GM23338 (cell line): ENCODE measurements at regions not wholly inside any gene's neighbourhood (a gene's known extent, or its start where the extent isn't known, plus 50 kb on each side); places are given as distances from the start of the nearest gene placed in this dataset.

Experiments
- ATAC-seq: fragments of 200-7000 bp; cut with Tn5 transposase; 3 replicates; pipeline ENCODE4 v1.9.1; 2020
- DNase-seq: peaks from one replicate; pipeline ENCODE4 v3.0.0-alpha.2; 2015; ENCODE audit warnings: low spot score
- H2AFZ ChIP-seq: fragments of 200-600 bp; sonication (generic); 2 replicates; pipeline ENCODE4 v1.8.0; 2016; ENCODE audit warnings: antibody characterized with exemption, mild to moderate bottlenecking, moderate library complexity
- H3F3A ChIP-seq: fragments of 200-600 bp; sonication (generic); replicated peaks from 2 replicates; pipeline ENCODE4 v1.8.0; 2017; ENCODE audit warnings: antibody characterized with exemption, mixed run types, low read depth
- H3K27ac ChIP-seq: fragments of 200-600 bp; sonication (generic); 2 replicates; pipeline ENCODE4 v1.6.1; 2016; ENCODE audit warnings: low read depth
- H3K27me3 ChIP-seq: fragments of 200-600 bp; sonication (generic); 2 replicates; pipeline ENCODE4 v1.8.0; 2016; ENCODE audit warnings: mild to moderate bottlenecking, mixed run types, moderate library complexity; ENCODE audit not compliant: insufficient read depth
- H3K36me3 ChIP-seq: fragments of 200-600 bp; sonication (generic); 2 replicates; pipeline ENCODE4 v1.8.0; 2016; ENCODE audit warnings: mild to moderate bottlenecking; ENCODE audit not compliant: insufficient read depth
- H3K4me1 ChIP-seq: fragments of 200-600 bp; sonication (generic); 2 replicates; pipeline ENCODE4 v1.8.0; 2016; ENCODE audit warnings: mild to moderate bottlenecking, moderate library complexity; ENCODE audit not compliant: insufficient read depth
- H3K4me2 ChIP-seq: fragments of 200-600 bp; sonication (generic); 2 replicates; pipeline ENCODE4 v1.7.1; 2017; ENCODE audit warnings: mixed run types
- H3K4me3 ChIP-seq: fragments of 200-600 bp; sonication (generic); 2 replicates; pipeline ENCODE4 v1.6.1; 2016; ENCODE audit warnings: mixed run types
- H3K79me2 ChIP-seq: fragments of 200-600 bp; sonication (generic); replicated peaks from 2 replicates; pipeline ENCODE4 v1.8.0; 2017; ENCODE audit warnings: mild to moderate bottlenecking; ENCODE audit not compliant: insufficient read depth
- H3K9me2 ChIP-seq: fragments of 200-600 bp; sonication (generic); 2 replicates; pipeline ENCODE4 v1.8.0; 2017; ENCODE audit not compliant: insufficient read depth
- H4K20me1 ChIP-seq: fragments of 200-600 bp; sonication (generic); replicated peaks from 2 replicates; pipeline ENCODE4 v1.8.0; 2017; ENCODE audit warnings: mild to moderate bottlenecking; ENCODE audit not compliant: insufficient read depth
- H3K27ac Mint-ChIP-seq: 2 replicates; pipeline ENCODE4 v1.8.0; 2020; ENCODE audit warnings: inconsistent platforms, mild to moderate bottlenecking, moderate library complexity, mixed read lengths
- H3K27me3 Mint-ChIP-seq: 3 replicates; pipeline ENCODE4 v1.8.0; 2022; ENCODE audit warnings: low read depth, mild to moderate bottlenecking, moderate library complexity, mixed read lengths, inconsistent platforms; ENCODE audit not compliant: insufficient read depth, poor library complexity
- H3K36me3 Mint-ChIP-seq: 3 replicates; pipeline ENCODE4 v1.8.0; 2021; ENCODE audit warnings: low read depth, mild to moderate bottlenecking, inconsistent platforms, moderate library complexity, mixed read lengths
- H3K4me1 Mint-ChIP-seq: 3 replicates; pipeline ENCODE4 v1.8.0; 2020; ENCODE audit warnings: mild to moderate bottlenecking, inconsistent platforms, mixed read lengths
- H3K4me3 Mint-ChIP-seq: 3 replicates; pipeline ENCODE4 v1.8.0; 2021; ENCODE audit warnings: moderate library complexity, mild to moderate bottlenecking, inconsistent platforms, mixed read lengths
- H3K9me3 Mint-ChIP-seq: 3 replicates; pipeline ENCODE4 v1.8.0; 2020; ENCODE audit warnings: moderate library complexity, mild to moderate bottlenecking, inconsistent platforms, mixed read lengths
- CREB1 ChIP-seq: fragments of 250-450 bp; sonication (Bioruptor Pico); IDR thresholded peaks from 2 replicates; pipeline ENCODE4 v1.5.0; 2020; ENCODE audit warnings: low read depth, mild to moderate bottlenecking, moderate library complexity
- EZH2 ChIP-seq: fragments of 200-600 bp; sonication (generic); IDR thresholded peaks from one replicate; pipeline ENCODE4 v1.8.0; 2017; ENCODE audit warnings: antibody characterized with exemption, mild to moderate bottlenecking, low read depth; ENCODE audit not compliant: unreplicated experiment
- EZH2phosphoT487 ChIP-seq: fragments of 200-600 bp; sonication (generic); IDR thresholded peaks from one replicate; pipeline ENCODE4 v1.8.1; 2018; ENCODE audit warnings: antibody characterized with exemption; ENCODE audit not compliant: unreplicated experiment
- JUNB ChIP-seq: IDR thresholded peaks from one replicate; pipeline ENCODE4 v1.6.1; 2016; ENCODE audit warnings: antibody characterized with exemption; ENCODE audit not compliant: unreplicated experiment
- NANOG ChIP-seq: IDR thresholded peaks from 2 replicates; pipeline ENCODE4 v1.6.1; 2016; ENCODE audit warnings: antibody characterized with exemption, borderline replicate concordance
- POLR2AphosphoS5 ChIP-seq: IDR thresholded peaks from 2 replicates; pipeline ENCODE4 v1.6.1; 2016; ENCODE audit warnings: antibody characterized with exemption, low read depth
- STAT1 ChIP-seq: IDR thresholded peaks from one replicate; pipeline ENCODE4 v1.6.1; 2016; ENCODE audit warnings: antibody characterized with exemption; ENCODE audit not compliant: unreplicated experiment
- ZNF114 ChIP-seq: fragments of 250-450 bp; sonication (Bioruptor Pico); IDR thresholded peaks from 2 replicates; pipeline ENCODE4 v1.5.0; 2020; ENCODE audit warnings: mild to moderate bottlenecking, moderate library complexity
- ZNF331 ChIP-seq: fragments of 250-450 bp; sonication (Bioruptor Pico); IDR thresholded peaks from 2 replicates; pipeline ENCODE4 v1.5.0; 2020; ENCODE audit warnings: low read depth, mild to moderate bottlenecking, moderate library complexity
- TF ChIP-seq, protein P1 (sequence below), 2 experiments: fragments of 200-600 bp in 1 of 2; sonication (generic) in 1 of 2; conservative IDR thresholded peaks; 2 replicates each; pipeline versions ENCODE4 v1.5.1 to v1.6.1; 2016 to 2017; ENCODE audit warnings: antibody characterized with exemption in 2 of 2, low read depth in 2 of 2, mild to moderate bottlenecking in 2 of 2, moderate library complexity in 1 of 2
- TF ChIP-seq, protein P2 (sequence below): fragments of 250-450 bp; sonication (Bioruptor Pico); IDR thresholded peaks from 2 replicates; pipeline ENCODE4 v1.5.0; 2020; ENCODE audit warnings: mild to moderate bottlenecking, moderate library complexity
- TF ChIP-seq, protein P3 (sequence below): IDR thresholded peaks from 2 replicates; pipeline ENCODE4 v1.6.1; 2016; ENCODE audit warnings: antibody characterized with exemption
- TF ChIP-seq, protein P4 (sequence below): IDR thresholded peaks from one replicate; pipeline ENCODE4 v1.6.1; 2018; ENCODE audit warnings: antibody characterized with exemption; ENCODE audit not compliant: unreplicated experiment

DNA sequence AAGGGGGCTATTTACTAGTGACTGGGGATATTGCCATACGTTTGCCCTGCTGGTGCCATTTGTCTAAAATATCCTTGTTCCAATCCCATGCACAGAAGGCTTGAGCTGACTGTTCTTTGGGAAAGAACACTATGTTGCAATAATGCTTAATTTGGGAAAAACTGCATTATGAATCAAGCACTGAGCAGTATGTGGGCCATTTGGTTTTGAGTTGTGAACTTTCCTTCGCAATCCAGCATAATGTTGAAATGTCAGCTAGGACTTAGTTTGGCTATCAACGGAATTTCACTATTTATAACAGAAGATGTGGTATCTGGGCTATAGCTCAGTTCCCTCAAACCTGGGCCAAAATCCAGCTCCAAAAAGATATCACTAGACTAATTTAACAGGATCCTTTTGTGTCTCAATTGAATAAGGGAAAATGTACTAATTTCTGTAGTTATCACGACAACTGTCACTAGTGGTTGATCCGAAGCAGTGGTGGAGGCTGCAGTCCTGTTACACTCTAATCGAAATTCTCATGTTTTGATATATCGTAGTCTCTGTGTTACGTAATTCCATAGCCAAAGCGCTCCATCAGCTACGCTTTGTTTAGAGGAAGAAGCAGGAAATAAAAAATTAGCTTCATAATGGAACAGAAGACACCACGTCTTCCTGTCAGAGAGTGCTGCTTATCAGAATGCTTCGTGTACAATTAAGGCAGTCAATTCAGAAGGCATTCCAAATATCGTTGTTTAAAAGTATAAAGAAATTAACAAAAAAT is 686.8 kb upstream of the SALL3 start:
- Histone ChIP-seq H3K4me1 (no peaks in the 10 kb centered on the region), H3K4me2 (no peak overlapping the region), H3K9me2 (no peaks in the 10 kb centered on the region), H3K36me3 (no peaks in the 10 kb centered on the region; the same call in 1 of the 2 replicates), H3K27me3 (no peaks in the 10 kb centered on the region), H4K20me1 (no peaks in the 10 kb centered on the region), H2AFZ (no peak overlapping the region), H3F3A (no peaks in the 10 kb centered on the region), H3K79me2 (no peaks in the 10 kb centered on the region), H3K4me3 (no peak overlapping the region), H3K27ac (no peak overlapping the region)
- TF ChIP-seq ZNF331 (CRISPR knock-in tag), result no peak
- TF ChIP-seq, protein P1, sequence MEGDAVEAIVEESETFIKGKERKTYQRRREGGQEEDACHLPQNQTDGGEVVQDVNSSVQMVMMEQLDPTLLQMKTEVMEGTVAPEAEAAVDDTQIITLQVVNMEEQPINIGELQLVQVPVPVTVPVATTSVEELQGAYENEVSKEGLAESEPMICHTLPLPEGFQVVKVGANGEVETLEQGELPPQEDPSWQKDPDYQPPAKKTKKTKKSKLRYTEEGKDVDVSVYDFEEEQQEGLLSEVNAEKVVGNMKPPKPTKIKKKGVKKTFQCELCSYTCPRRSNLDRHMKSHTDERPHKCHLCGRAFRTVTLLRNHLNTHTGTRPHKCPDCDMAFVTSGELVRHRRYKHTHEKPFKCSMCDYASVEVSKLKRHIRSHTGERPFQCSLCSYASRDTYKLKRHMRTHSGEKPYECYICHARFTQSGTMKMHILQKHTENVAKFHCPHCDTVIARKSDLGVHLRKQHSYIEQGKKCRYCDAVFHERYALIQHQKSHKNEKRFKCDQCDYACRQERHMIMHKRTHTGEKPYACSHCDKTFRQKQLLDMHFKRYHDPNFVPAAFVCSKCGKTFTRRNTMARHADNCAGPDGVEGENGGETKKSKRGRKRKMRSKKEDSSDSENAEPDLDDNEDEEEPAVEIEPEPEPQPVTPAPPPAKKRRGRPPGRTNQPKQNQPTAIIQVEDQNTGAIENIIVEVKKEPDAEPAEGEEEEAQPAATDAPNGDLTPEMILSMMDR (conservative IDR thresholded peaks at IDR 0.05; ENCODE audit: low read depth in 2 of 2), result no peak
- no peak for TF ChIP-seq EZH2
- no peak for TF ChIP-seq NANOG
- no peak for TF ChIP-seq CREB1 (CRISPR knock-in tag)
- no peak for TF ChIP-seq JUNB
- no peak for TF ChIP-seq POLR2AphosphoS5
- TF ChIP-seq, protein P2, sequence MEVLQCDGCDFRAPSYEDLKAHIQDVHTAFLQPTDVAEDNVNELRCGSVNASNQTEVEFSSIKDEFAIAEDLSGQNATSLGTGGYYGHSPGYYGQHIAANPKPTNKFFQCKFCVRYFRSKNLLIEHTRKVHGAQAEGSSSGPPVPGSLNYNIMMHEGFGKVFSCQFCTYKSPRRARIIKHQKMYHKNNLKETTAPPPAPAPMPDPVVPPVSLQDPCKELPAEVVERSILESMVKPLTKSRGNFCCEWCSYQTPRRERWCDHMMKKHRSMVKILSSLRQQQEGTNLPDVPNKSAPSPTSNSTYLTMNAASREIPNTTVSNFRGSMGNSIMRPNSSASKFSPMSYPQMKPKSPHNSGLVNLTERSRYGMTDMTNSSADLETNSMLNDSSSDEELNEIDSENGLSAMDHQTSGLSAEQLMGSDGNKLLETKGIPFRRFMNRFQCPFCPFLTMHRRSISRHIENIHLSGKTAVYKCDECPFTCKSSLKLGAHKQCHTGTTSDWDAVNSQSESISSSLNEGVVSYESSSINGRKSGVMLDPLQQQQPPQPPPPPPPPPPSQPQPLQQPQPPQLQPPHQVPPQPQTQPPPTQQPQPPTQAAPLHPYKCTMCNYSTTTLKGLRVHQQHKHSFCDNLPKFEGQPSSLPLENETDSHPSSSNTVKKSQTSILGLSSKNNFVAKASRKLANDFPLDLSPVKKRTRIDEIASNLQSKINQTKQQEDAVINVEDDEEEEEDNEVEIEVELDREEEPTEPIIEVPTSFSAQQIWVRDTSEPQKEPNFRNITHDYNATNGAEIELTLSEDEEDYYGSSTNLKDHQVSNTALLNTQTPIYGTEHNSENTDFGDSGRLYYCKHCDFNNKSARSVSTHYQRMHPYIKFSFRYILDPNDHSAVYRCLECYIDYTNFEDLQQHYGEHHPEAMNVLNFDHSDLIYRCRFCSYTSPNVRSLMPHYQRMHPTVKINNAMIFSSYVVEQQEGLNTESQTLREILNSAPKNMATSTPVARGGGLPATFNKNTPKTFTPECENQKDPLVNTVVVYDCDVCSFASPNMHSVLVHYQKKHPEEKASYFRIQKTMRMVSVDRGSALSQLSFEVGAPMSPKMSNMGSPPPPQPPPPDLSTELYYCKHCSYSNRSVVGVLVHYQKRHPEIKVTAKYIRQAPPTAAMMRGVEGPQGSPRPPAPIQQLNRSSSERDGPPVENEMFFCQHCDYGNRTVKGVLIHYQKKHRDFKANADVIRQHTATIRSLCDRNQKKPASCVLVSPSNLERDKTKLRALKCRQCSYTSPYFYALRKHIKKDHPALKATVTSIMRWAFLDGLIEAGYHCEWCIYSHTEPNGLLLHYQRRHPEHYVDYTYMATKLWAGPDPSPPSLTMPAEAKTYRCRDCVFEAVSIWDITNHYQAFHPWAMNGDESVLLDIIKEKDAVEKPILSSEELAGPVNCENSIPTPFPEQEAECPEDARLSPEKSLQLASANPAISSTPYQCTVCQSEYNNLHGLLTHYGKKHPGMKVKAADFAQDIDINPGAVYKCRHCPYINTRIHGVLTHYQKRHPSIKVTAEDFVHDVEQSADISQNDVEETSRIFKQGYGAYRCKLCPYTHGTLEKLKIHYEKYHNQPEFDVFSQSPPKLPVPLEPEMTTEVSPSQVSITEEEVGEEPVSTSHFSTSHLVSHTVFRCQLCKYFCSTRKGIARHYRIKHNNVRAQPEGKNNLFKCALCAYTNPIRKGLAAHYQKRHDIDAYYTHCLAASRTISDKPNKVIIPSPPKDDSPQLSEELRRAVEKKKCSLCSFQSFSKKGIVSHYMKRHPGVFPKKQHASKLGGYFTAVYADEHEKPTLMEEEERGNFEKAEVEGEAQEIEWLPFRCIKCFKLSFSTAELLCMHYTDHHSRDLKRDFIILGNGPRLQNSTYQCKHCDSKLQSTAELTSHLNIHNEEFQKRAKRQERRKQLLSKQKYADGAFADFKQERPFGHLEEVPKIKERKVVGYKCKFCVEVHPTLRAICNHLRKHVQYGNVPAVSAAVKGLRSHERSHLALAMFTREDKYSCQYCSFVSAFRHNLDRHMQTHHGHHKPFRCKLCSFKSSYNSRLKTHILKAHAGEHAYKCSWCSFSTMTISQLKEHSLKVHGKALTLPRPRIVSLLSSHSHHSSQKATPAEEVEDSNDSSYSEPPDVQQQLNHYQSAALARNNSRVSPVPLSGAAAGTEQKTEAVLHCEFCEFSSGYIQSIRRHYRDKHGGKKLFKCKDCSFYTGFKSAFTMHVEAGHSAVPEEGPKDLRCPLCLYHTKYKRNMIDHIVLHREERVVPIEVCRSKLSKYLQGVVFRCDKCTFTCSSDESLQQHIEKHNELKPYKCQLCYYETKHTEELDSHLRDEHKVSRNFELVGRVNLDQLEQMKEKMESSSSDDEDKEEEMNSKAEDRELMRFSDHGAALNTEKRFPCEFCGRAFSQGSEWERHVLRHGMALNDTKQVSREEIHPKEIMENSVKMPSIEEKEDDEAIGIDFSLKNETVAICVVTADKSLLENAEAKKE (CRISPR knock-in tag), result no peak
- TF ChIP-seq, protein P3, sequence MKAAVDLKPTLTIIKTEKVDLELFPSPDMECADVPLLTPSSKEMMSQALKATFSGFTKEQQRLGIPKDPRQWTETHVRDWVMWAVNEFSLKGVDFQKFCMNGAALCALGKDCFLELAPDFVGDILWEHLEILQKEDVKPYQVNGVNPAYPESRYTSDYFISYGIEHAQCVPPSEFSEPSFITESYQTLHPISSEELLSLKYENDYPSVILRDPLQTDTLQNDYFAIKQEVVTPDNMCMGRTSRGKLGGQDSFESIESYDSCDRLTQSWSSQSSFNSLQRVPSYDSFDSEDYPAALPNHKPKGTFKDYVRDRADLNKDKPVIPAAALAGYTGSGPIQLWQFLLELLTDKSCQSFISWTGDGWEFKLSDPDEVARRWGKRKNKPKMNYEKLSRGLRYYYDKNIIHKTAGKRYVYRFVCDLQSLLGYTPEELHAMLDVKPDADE, result no peak
- TF ChIP-seq STAT1, result no peak
- TF ChIP-seq EZH2phosphoT487, result no peak
- TF ChIP-seq ZNF114 (CRISPR knock-in tag), result no peak
- TF ChIP-seq, protein P4, sequence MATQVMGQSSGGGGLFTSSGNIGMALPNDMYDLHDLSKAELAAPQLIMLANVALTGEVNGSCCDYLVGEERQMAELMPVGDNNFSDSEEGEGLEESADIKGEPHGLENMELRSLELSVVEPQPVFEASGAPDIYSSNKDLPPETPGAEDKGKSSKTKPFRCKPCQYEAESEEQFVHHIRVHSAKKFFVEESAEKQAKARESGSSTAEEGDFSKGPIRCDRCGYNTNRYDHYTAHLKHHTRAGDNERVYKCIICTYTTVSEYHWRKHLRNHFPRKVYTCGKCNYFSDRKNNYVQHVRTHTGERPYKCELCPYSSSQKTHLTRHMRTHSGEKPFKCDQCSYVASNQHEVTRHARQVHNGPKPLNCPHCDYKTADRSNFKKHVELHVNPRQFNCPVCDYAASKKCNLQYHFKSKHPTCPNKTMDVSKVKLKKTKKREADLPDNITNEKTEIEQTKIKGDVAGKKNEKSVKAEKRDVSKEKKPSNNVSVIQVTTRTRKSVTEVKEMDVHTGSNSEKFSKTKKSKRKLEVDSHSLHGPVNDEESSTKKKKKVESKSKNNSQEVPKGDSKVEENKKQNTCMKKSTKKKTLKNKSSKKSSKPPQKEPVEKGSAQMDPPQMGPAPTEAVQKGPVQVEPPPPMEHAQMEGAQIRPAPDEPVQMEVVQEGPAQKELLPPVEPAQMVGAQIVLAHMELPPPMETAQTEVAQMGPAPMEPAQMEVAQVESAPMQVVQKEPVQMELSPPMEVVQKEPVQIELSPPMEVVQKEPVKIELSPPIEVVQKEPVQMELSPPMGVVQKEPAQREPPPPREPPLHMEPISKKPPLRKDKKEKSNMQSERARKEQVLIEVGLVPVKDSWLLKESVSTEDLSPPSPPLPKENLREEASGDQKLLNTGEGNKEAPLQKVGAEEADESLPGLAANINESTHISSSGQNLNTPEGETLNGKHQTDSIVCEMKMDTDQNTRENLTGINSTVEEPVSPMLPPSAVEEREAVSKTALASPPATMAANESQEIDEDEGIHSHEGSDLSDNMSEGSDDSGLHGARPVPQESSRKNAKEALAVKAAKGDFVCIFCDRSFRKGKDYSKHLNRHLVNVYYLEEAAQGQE, result no peak
- Mint-ChIP-seq H3K9me3 (peaks cover 99% of the 10 kb centered on the region), H3K36me3 (peaks cover 44% of the 10 kb centered on the region), H3K4me1 (no peaks in the 10 kb centered on the region), H3K27ac (no peak overlapping the region), H3K27me3 (peaks cover 5% of the 10 kb centered on the region), H3K4me3 (no peak overlapping the region)
- ATAC-seq (no peak), DNase-seq (no peak)
